Erythroblast (primary cell): ENCODE measurements at regions not wholly inside any gene's neighbourhood (a gene's known extent, or its start where the extent isn't known, plus 50 kb on each side); places are given as distances from the start of the nearest gene placed in this dataset.

Source experiments
- GATA1 ChIP-seq: IDR thresholded peaks from 2 replicates; pipeline ENCODE4 v1.6.1; 2011; ENCODE audit warnings: low read depth, mild to moderate bottlenecking, control low read depth, low read length, moderate library complexity
- POLR2A ChIP-seq: IDR thresholded peaks from 2 replicates; pipeline ENCODE4 v1.6.1; 2011; ENCODE audit warnings: mild to moderate bottlenecking, low read length

DNA sequence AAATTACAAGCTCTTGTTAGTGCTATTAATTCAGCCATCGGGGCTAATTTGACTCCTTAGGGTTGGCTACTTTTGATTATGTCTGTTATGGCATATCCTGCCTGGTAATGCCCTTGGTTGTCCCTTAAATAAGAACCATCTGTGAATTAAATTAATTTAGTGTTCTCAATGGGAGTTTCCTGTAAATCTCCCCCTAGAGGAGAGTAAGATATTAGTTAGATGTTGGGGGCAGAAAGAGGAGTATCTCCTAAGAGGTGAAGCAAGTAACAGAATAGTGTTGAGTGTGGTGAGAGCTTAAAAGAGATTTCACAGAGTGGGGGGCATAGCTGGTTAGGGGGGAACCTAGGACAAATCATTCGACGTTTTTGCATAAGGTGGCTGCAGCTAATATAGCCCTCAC is 1126.9 kb downstream of the JRKL start:
- no peak for TF ChIP-seq POLR2A
- no peak for TF ChIP-seq GATA1
